Activated naive CD4-positive, alpha-beta T cell (primary cell): ENCODE measurements at regions not wholly inside any gene's neighbourhood (a gene's known extent, or its start where the extent isn't known, plus 50 kb on each side); places are given as distances from the start of the nearest gene placed in this dataset.
A peak's percentile ranks its signal among the peaks of the same experiment; 100 is the strongest.
"Not testable (repeated sequence)": the region's sequence is repeated elsewhere in the genome, so short reads cannot be mapped to it uniquely, and the experiment has no call there.

Experiments
- DNase-seq, 4 experiments: peaks; one replicate each; lab custom pipeline; 2025; lab: John Stamatoyannopoulos, UW

- DNase-seq = no peak
Measured at GRCh38 chr1:182159443-182159842, 97.9 kb upstream of the ZNF648 start.

- DNase-seq = no peak
Measured at GRCh38 chr1:182157187-182157586, 95.7 kb upstream of the ZNF648 start.

- DNase-seq = not testable (repeated sequence)
Measured at GRCh38 chr1:182154425-182154824, 92.9 kb upstream of the ZNF648 start.

GRCh38 chr1:182149411-182149965 is 88.0 kb upstream of the ZNF648 start:
- DNase-seq = no peak

GRCh38 chr1:182147951-182148350 is 86.4 kb upstream of the ZNF648 start:
- DNase-seq = no peak

GRCh38 chr1:182147136-182147820 is 85.8 kb upstream of the ZNF648 start:
- no peak for DNase-seq

- no peak for DNase-seq
Measured at GRCh38 chr1:182146286-182146685, 84.8 kb upstream of the ZNF648 start.

- DNase-seq = no peak
Measured at GRCh38 chr1:182145441-182145840, 83.9 kb upstream of the ZNF648 start.

GRCh38 chr1:182144646-182145030 is 83.1 kb upstream of the ZNF648 start:
- DNase-seq = no peak

- DNase-seq = no peak
Measured at GRCh38 chr1:182143825-182144645, 82.5 kb upstream of the ZNF648 start.

GRCh38 chr1:182143154-182143657 is 81.7 kb upstream of the ZNF648 start:
- peak; percentile 73 to 88 (median 86) for DNase-seq

GRCh38 chr1:182142621-182143020 is 81.1 kb upstream of the ZNF648 start:
- no peak for DNase-seq

- DNase-seq = no peak
Measured at GRCh38 chr1:182141040-182141439, 79.5 kb upstream of the ZNF648 start.

GRCh38 chr1:182139496-182139895 is 78.0 kb upstream of the ZNF648 start:
- DNase-seq = no peak

GRCh38 chr1:182137546-182137945 is 76.0 kb upstream of the ZNF648 start:
- DNase-seq = no peak

- no peak for DNase-seq
Measured at GRCh38 chr1:182135946-182136345, 74.4 kb upstream of the ZNF648 start.

- DNase-seq = no peak
Measured at GRCh38 chr1:182134257-182134656, 72.7 kb upstream of the ZNF648 start.

GRCh38 chr1:182133181-182133580 is 71.7 kb upstream of the ZNF648 start:
- no peak for DNase-seq

GRCh38 chr1:182129398-182129797 is 67.9 kb upstream of the ZNF648 start:
- DNase-seq = no peak

- no peak for DNase-seq
Measured at GRCh38 chr1:182128502-182128901, 67.0 kb upstream of the ZNF648 start.

- no peak for DNase-seq
Measured at GRCh38 chr1:182127656-182128055, 66.1 kb upstream of the ZNF648 start.

- DNase-seq = no peak
Measured at GRCh38 chr1:182126272-182126800, 64.8 kb upstream of the ZNF648 start.

- DNase-seq = no peak
Measured at GRCh38 chr1:182122913-182123260, 61.4 kb upstream of the ZNF648 start.
